Sigmoid colon (tissue), 6 donors: ENCODE measurements at regions not wholly inside any gene's neighbourhood (a gene's known extent, or its start where the extent isn't known, plus 50 kb on each side); places are given as distances from the start of the nearest gene placed in this dataset.

ENCODE experiments used
- DNase-seq: peaks from one replicate; pipeline ENCODE4 v3.0.0-alpha.2; 2019
- H3K27ac ChIP-seq, 4 donors: fragments of 200-600 bp; sonication (generic); one replicate each; pipeline ENCODE4 v1.5.1; 2016 to 2019; ENCODE audit warnings: mild to moderate bottlenecking in 1 of 4
- H3K27me3 ChIP-seq, 3 donors: fragments of 200-600 bp; sonication (generic); one replicate each; pipeline ENCODE4 v1.5.1; 2019; ENCODE audit warnings: mild to moderate bottlenecking in 1 of 3
- H3K36me3 ChIP-seq, 4 donors: fragments of 200-600 bp; sonication (generic); one replicate each; pipeline ENCODE4 v1.5.1; 2016 to 2019
- H3K4me1 ChIP-seq, 4 donors: fragments of 200-600 bp; sonication (generic); one replicate each; pipeline ENCODE4 v1.5.1; 2017 to 2019
- H3K4me3 ChIP-seq, 4 donors: fragments of 200-600 bp; sonication (generic); one replicate each; pipeline ENCODE4 v1.5.1; 2017 to 2019; ENCODE audit warnings: mild to moderate bottlenecking in 2 of 4, moderate library complexity in 1 of 4
- H3K9me3 ChIP-seq, 4 donors: fragments of 200-600 bp in 3 of 4; sonication (generic) in 3 of 4; one replicate each; pipeline versions ENCODE4 v1.5.1 to v1.6.1; 2013 to 2019
- CTCF ChIP-seq, 4 experiments: fragments of 450-650 bp in 3 of 4; fragments of 200-600 bp in 1 of 4; IDR thresholded peaks; one replicate each; pipeline ENCODE4 v1.5.1; 2016 to 2019; ENCODE audit warnings: antibody characterized with exemption in 4 of 4, mild to moderate bottlenecking in 3 of 4, moderate library complexity in 2 of 4
- EP300 ChIP-seq, 4 donors: sonication (generic); formaldehyde crosslinking; IDR thresholded peaks; one replicate each; pipeline ENCODE4 v1.6.1; 2017; ENCODE audit warnings: antibody characterized with exemption in 4 of 4
- POLR2A ChIP-seq, 2 donors: fragments of 450-650 bp; IDR thresholded peaks; one replicate each; pipeline ENCODE4 v1.6.1; 2016; ENCODE audit warnings: antibody characterized with exemption in 2 of 2, mild to moderate bottlenecking in 2 of 2, moderate library complexity in 2 of 2
- POLR2AphosphoS5 ChIP-seq, 4 donors: sonication (generic); formaldehyde crosslinking; IDR thresholded peaks; one replicate each; pipeline ENCODE4 v1.6.1; 2017; ENCODE audit warnings: antibody characterized with exemption in 4 of 4
- WGBS, 2 donors: extraction: QIAGEN DNeasy Blood & Tissue Kit; methylation state at CpG; one replicate each; pipeline ENCODE4 v1.1.7; 2013; 5-methylcytosine and 5-hydroxymethylcytosine counted together
- intact Hi-C: fragments of 100-400 bp; cut with DNase I; formaldehyde crosslinking; loops from one replicate; pipeline ENCODE4 v1.15.1; 2023
- donor health status: healthy with polysubstance abuse.
- donor health status: healthy.

- 86 to 88% methylated on average over 9 of the region's 9 CpGs for WGBS, 2 donors
- H3K27ac ChIP-seq, result no peak overlapping the region
- H3K4me3 ChIP-seq, result no peak overlapping the region
- H3K36me3 ChIP-seq, result no peaks in the 10 kb centered on the region
- H3K4me1 ChIP-seq, result no peaks in the 10 kb centered on the region
- intact Hi-C loops, result loop anchor here (10.0 kb wide), 1 partner anchor 1407 kb away; no protein-coding TSS in a partner anchor
- TF ChIP-seq POLR2A (IDR thresholded peaks at IDR 0.05), result no peak
- DNase-seq, result no peak
- H3K9me3 ChIP-seq, result no peaks in the 10 kb centered on the region
- H3K27me3 ChIP-seq, result no peaks in the 10 kb centered on the region
Measured at GRCh38 chr19:31601855-31602254, 252.6 kb upstream of the TSHZ3 start.

- TF ChIP-seq EP300 (IDR thresholded peaks at IDR 0.05), result no peak
- no peak for TF ChIP-seq CTCF (IDR thresholded peaks at IDR 0.05)
- no peak for TF ChIP-seq POLR2AphosphoS5 (IDR thresholded peaks at IDR 0.05)
- TF ChIP-seq POLR2A (IDR thresholded peaks at IDR 0.05), result no peak
- 90 to 94% methylated on average over 4 of the region's 4 CpGs for WGBS, 2 donors
- no peak for DNase-seq
- H3K9me3 ChIP-seq, result no peaks in the 10 kb centered on the region
- H3K36me3 ChIP-seq, result no peaks in the 10 kb centered on the region
- intact Hi-C loops, result loop anchor here (10.0 kb wide), 1 partner anchor 1408 kb away; no protein-coding TSS in a partner anchor
- no peak overlapping the region for H3K4me3 ChIP-seq
- no peaks in the 10 kb centered on the region for H3K27me3 ChIP-seq
- no peak overlapping the region for H3K27ac ChIP-seq
- no peaks in the 10 kb centered on the region for H3K4me1 ChIP-seq
Measured at GRCh38 chr19:31602548-31602947, 253.3 kb upstream of the TSHZ3 start.

- DNase-seq, result no peak
- intact Hi-C loops, result loop anchor here (10.0 kb wide), 1 partner anchor 1410 kb away; no protein-coding TSS in a partner anchor
- no peaks in the 10 kb centered on the region for H3K27me3 ChIP-seq
- no peaks in the 10 kb centered on the region for H3K36me3 ChIP-seq
- H3K9me3 ChIP-seq, result no peaks in the 10 kb centered on the region
- TF ChIP-seq CTCF (IDR thresholded peaks at IDR 0.05), result no peak
- TF ChIP-seq EP300 (IDR thresholded peaks at IDR 0.05), result no peak
- TF ChIP-seq POLR2A (IDR thresholded peaks at IDR 0.05), result no peak
- TF ChIP-seq POLR2AphosphoS5 (IDR thresholded peaks at IDR 0.05), result no peak
- H3K4me3 ChIP-seq, result no peak overlapping the region
- no peaks in the 10 kb centered on the region for H3K4me1 ChIP-seq
- WGBS, 2 donors, result 72 to 77% methylated on average over 10 of the region's 10 CpGs
- H3K27ac ChIP-seq, result no peak overlapping the region
Measured at GRCh38 chr19:31604493-31605040, 255.3 kb upstream of the TSHZ3 start.

GRCh38 chr19:31610018-31610417 is 260.8 kb upstream of the TSHZ3 start:
- H3K27me3 ChIP-seq, result no peaks in the 10 kb centered on the region
- H3K36me3 ChIP-seq, result no peaks in the 10 kb centered on the region
- no peak for DNase-seq
- intact Hi-C loops, result no loop called here
- no peak overlapping the region for H3K4me3 ChIP-seq
- no peak for TF ChIP-seq EP300 (IDR thresholded peaks at IDR 0.05)
- no peak for TF ChIP-seq CTCF (IDR thresholded peaks at IDR 0.05)
- no peak for TF ChIP-seq POLR2A (IDR thresholded peaks at IDR 0.05)
- no peak for TF ChIP-seq POLR2AphosphoS5 (IDR thresholded peaks at IDR 0.05)
- H3K4me1 ChIP-seq, result peaks cover 0 to 8% (median 2%) of the 10 kb centered on the region in 4 donors
- WGBS, 2 donors, result 87 to 91% methylated on average over 8 of the region's 8 CpGs
- no peaks in the 10 kb centered on the region for H3K9me3 ChIP-seq
- H3K27ac ChIP-seq, result no peak overlapping the region

- 84 to 86% methylated on average over 3 of the region's 3 CpGs for WGBS, 2 donors
- intact Hi-C loops, result no loop called here
Measured at GRCh38 chr19:31611046-31611877, 262.0 kb upstream of the TSHZ3 start.

More at GRCh38 chr19:31611046-31611877, 262.0 kb upstream of the TSHZ3 start:
- Histone ChIP-seq H3K4me1 (peaks cover 0 to 8% (median 2%) of the 10 kb centered on the region in 4 donors), H3K27ac (no peak overlapping the region), H3K9me3 (no peaks in the 10 kb centered on the region), H3K27me3 (no peaks in the 10 kb centered on the region), H3K4me3 (no peak overlapping the region), H3K36me3 (no peaks in the 10 kb centered on the region)
- TF ChIP-seq POLR2A (IDR thresholded peaks at IDR 0.05) (no peak), POLR2AphosphoS5 (IDR thresholded peaks at IDR 0.05) (no peak)
- no peak for DNase-seq
